DND-41 (cell line): ENCODE measurements at regions not wholly inside any gene's neighbourhood (a gene's known extent, or its start where the extent isn't known, plus 50 kb on each side); places are given as distances from the start of the nearest gene placed in this dataset.

Source experiments
- EZH2 ChIP-seq: IDR thresholded peaks from 3 replicates; pipeline ENCODE4 v1.6.1; 2012; ENCODE audit warnings: borderline replicate concordance, low read depth, mild to moderate bottlenecking, moderate library complexity, low read length, inconsistent platforms; ENCODE audit not compliant: severe bottlenecking
- TF ChIP-seq, protein P1 (sequence below): IDR thresholded peaks from 2 replicates; pipeline ENCODE4 v1.5.1; 2012; ENCODE audit warnings: borderline replicate concordance, low read length, moderate library complexity, mild to moderate bottlenecking; ENCODE audit not compliant: poor library complexity, severe bottlenecking; ENCODE audit errors: extremely low read depth

DNA sequence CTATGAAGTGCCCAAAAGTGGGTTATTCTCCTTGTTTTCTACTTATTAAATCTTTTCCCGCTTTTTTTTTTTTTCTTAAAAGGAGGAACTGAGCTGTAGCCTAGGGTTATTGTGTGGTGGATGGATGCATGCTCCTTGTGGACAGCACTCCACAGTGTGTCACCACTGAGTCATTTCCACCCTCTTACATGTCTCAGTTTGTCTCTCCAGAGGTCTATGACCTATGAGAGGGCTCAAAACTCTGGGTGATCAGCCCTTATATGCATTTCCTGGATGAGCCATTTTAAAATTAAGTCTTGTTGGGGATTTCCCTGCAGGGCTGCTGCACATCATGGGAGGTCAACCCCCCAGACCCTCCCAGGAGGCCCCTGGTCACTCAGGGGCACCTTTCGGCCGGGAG, 102.2 kb upstream of the MOCS2 start:
- TF ChIP-seq, protein P1, sequence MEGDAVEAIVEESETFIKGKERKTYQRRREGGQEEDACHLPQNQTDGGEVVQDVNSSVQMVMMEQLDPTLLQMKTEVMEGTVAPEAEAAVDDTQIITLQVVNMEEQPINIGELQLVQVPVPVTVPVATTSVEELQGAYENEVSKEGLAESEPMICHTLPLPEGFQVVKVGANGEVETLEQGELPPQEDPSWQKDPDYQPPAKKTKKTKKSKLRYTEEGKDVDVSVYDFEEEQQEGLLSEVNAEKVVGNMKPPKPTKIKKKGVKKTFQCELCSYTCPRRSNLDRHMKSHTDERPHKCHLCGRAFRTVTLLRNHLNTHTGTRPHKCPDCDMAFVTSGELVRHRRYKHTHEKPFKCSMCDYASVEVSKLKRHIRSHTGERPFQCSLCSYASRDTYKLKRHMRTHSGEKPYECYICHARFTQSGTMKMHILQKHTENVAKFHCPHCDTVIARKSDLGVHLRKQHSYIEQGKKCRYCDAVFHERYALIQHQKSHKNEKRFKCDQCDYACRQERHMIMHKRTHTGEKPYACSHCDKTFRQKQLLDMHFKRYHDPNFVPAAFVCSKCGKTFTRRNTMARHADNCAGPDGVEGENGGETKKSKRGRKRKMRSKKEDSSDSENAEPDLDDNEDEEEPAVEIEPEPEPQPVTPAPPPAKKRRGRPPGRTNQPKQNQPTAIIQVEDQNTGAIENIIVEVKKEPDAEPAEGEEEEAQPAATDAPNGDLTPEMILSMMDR = no peak
- no peak for TF ChIP-seq EZH2
